A549 (cell line): ENCODE measurements at regions not wholly inside any gene's neighbourhood (a gene's known extent, or its start where the extent isn't known, plus 50 kb on each side); places are given as distances from the start of the nearest gene placed in this dataset.

Experiments used
- ATAC-seq, 2 experiments: fragments of 200-7000 bp in 1 of 2; fragments of >200 bp in 1 of 2; cut with Nextera tagmentation in 1 of 2; cut with Tn5 transposase in 1 of 2; 3 replicates each; pipeline versions ENCODE4 v1.8.0 to v1.9.1; 2018 to 2020; ENCODE audit warnings: mild to moderate bottlenecking in 1 of 2, moderate library complexity in 1 of 2
- CTCF ChIA-PET: fragments of 300-600 bp; sonication (Branson Sonifier 250); formaldehyde crosslinking; extraction: SDS; loops from one replicate; lab custom pipeline; 2021; ENCODE audit warnings: antibody characterized with exemption, inconsistent platforms; lab: Yijun Ruan, JAX
- POLR2A ChIA-PET: fragments of 350-600 bp; formaldehyde crosslinking; extraction: SDS; loops from one replicate; lab custom pipeline; 2021; ENCODE audit warnings: antibody characterized with exemption, inconsistent platforms; lab: Yijun Ruan, JAX
- DNase-seq, 2 experiments: peaks; one replicate each; pipeline versions ENCODE4 v3.0.0 to v3.0.0-alpha.2; 2011 to 2016; ENCODE audit warnings: low read depth in 1 of 2, low spot score in 1 of 2
- FAIRE-seq: peaks from 2 replicates; lab custom pipeline; 2011; peaks lifted over from hg19 to GRCh38; lab: Jason Lieb, UNC
- H3K27ac ChIP-seq, 2 experiments: fragments of >200 bp; sonication (Bioruptor Twin); formaldehyde crosslinking; 3 replicates each; pipeline ENCODE4 v1.5.1; 2016 to 2017
- H3K4me1 ChIP-seq: fragments of >200 bp; sonication (Bioruptor Twin); formaldehyde crosslinking; 3 replicates; pipeline ENCODE4 v1.6.1; 2016
- H3K4me2 ChIP-seq: fragments of >200 bp; sonication (Bioruptor Twin); formaldehyde crosslinking; 3 replicates; pipeline ENCODE4 v1.6.1; 2016
- H3K4me3 ChIP-seq: fragments of >200 bp; sonication (Bioruptor Twin); formaldehyde crosslinking; 3 replicates; pipeline ENCODE4 v1.5.1; 2016
- H3K9me3 ChIP-seq: fragments of >200 bp; sonication (Bioruptor Twin); formaldehyde crosslinking; 3 replicates; pipeline ENCODE4 v1.6.1; 2016
- BCL3 ChIP-seq: fragments of >200 bp; sonication (Bioruptor Twin); formaldehyde crosslinking; IDR thresholded peaks from 3 replicates; pipeline ENCODE4 v1.6.1; 2016
- BHLHE40 ChIP-seq: IDR thresholded peaks from 2 replicates; pipeline ENCODE4 v1.6.1; 2012; ENCODE audit warnings: low read depth, low read length, inconsistent platforms
- CEBPB ChIP-seq, 2 experiments: fragments of >200 bp in 1 of 2; sonication (Bioruptor Twin) in 1 of 2; formaldehyde crosslinking in 1 of 2; IDR thresholded peaks; 2 replicates each; pipeline ENCODE4 v1.6.1; 2012 to 2016
- CHD4 ChIP-seq: fragments of 200-600 bp; sonication (generic); IDR thresholded peaks from 2 replicates; pipeline ENCODE4 v1.6.1; 2016; ENCODE audit warnings: antibody characterized with exemption, mild to moderate bottlenecking, borderline replicate concordance
- EHF ChIP-seq: fragments of 250-450 bp; sonication (Bioruptor Pico); IDR thresholded peaks from 2 replicates; pipeline ENCODE4 v1.5.0; 2020; ENCODE audit warnings: mild to moderate bottlenecking
- ESRRA ChIP-seq: fragments of 150-350 bp; IDR thresholded peaks from 2 replicates; pipeline ENCODE4 v1.6.1; 2014; ENCODE audit warnings: mild to moderate bottlenecking, low read length, borderline replicate concordance
- FOSL2 ChIP-seq, 2 experiments: fragments of 450-650 bp in 1 of 2; fragments of >200 bp in 1 of 2; sonication (Bioruptor Twin) in 1 of 2; formaldehyde crosslinking; IDR thresholded peaks; 2 replicates each; pipeline versions ENCODE4 v1.5.0 to v1.6.1; 2016 to 2020; ENCODE audit warnings: mild to moderate bottlenecking in 1 of 2, moderate library complexity in 1 of 2
- FOXS1 ChIP-seq: fragments of 250-450 bp; sonication (Bioruptor Pico); IDR thresholded peaks from 2 replicates; pipeline ENCODE4 v1.5.0; 2020; ENCODE audit warnings: mild to moderate bottlenecking, moderate library complexity
- HDAC2 ChIP-seq: fragments of 200-600 bp; sonication (generic); IDR thresholded peaks from 2 replicates; pipeline ENCODE4 v1.6.1; 2016
- HES2 ChIP-seq: fragments of >200 bp; sonication (Bioruptor Twin); formaldehyde crosslinking; IDR thresholded peaks from 2 replicates; pipeline ENCODE4 v1.6.1; 2016
- HOXB13 ChIP-seq: fragments of 250-450 bp; sonication (Bioruptor Pico); IDR thresholded peaks from 2 replicates; pipeline ENCODE4 v1.5.0; 2020; ENCODE audit warnings: low read depth, mild to moderate bottlenecking, moderate library complexity
- HOXB5 ChIP-seq: fragments of 250-450 bp; sonication (Bioruptor Pico); IDR thresholded peaks from 2 replicates; pipeline ENCODE4 v1.5.0; 2020; ENCODE audit warnings: mild to moderate bottlenecking, moderate library complexity
- JUNB ChIP-seq: fragments of >200 bp; sonication (Bioruptor Twin); formaldehyde crosslinking; IDR thresholded peaks from 2 replicates; pipeline ENCODE4 v1.6.1; 2016
- KDM1A ChIP-seq: fragments of 200-600 bp; sonication (generic); IDR thresholded peaks from 2 replicates; pipeline ENCODE4 v1.6.1; 2016; ENCODE audit warnings: low read depth, mild to moderate bottlenecking
- KDM5A ChIP-seq: fragments of 200-600 bp; sonication (generic); IDR thresholded peaks from 2 replicates; pipeline ENCODE4 v1.6.1; 2016; ENCODE audit warnings: antibody characterized with exemption, mild to moderate bottlenecking
- MAX ChIP-seq: IDR thresholded peaks from 2 replicates; pipeline ENCODE4 v1.6.1; 2012
- NFE2L2 ChIP-seq: fragments of 150-350 bp; conservative IDR thresholded peaks from 2 replicates; pipeline ENCODE4 v1.6.1; 2014; ENCODE audit warnings: low read length
- NPAS2 ChIP-seq: fragments of 250-450 bp; sonication (Bioruptor Pico); IDR thresholded peaks from 2 replicates; pipeline ENCODE4 v1.8.0; 2022; ENCODE audit warnings: mild to moderate bottlenecking, moderate library complexity, borderline replicate concordance
- POLR2AphosphoS2 ChIP-seq: conservative IDR thresholded peaks from 2 replicates; pipeline ENCODE4 v1.6.1; 2012; ENCODE audit warnings: low read length, improper control_type of control experiment, inconsistent platforms
- RAD21 ChIP-seq, 2 experiments: fragments of >200 bp in 1 of 2; sonication (Bioruptor Twin) in 1 of 2; formaldehyde crosslinking in 1 of 2; IDR thresholded peaks in 1 of 2; conservative IDR thresholded peaks in 1 of 2; 2 replicates in 1 of 2; 3 replicates in 1 of 2; pipeline ENCODE4 v1.6.1; 2012 to 2018; ENCODE audit warnings: inconsistent platforms in 1 of 2
- RFX5 ChIP-seq: fragments of 450-650 bp; IDR thresholded peaks from 2 replicates; pipeline ENCODE4 v1.7.1; 2014; ENCODE audit warnings: antibody characterized with exemption, mild to moderate bottlenecking, moderate library complexity
- TP53 ChIP-seq: fragments of 250-450 bp; sonication (Bioruptor Pico); IDR thresholded peaks from 2 replicates; pipeline ENCODE4 v1.5.0; 2021; ENCODE audit warnings: mild to moderate bottlenecking, moderate library complexity
- ZSCAN20 ChIP-seq: fragments of 250-450 bp; sonication (Bioruptor Pico); IDR thresholded peaks from 2 replicates; pipeline ENCODE4 v1.8.0; 2022; ENCODE audit warnings: mild to moderate bottlenecking, moderate library complexity
- WGBS: methylation state at CpG from one replicate; pipeline ENCODE4 v1.1.6; 2017; ENCODE audit errors: missing lambda C conversion rate; 5-methylcytosine and 5-hydroxymethylcytosine counted together

GRCh38 chr10:70964881-70965280 is 76.5 kb upstream of the PCBD1 start:
- H3K27ac ChIP-seq = no peak overlapping the region
- DNase-seq = no peak
- WGBS = 39% methylated on average over 8 of the region's 8 CpGs
- no peaks in the 10 kb centered on the region for H3K4me1 ChIP-seq
- ChIA-PET CTCF (no interaction called here), POLR2A (no interaction called here)
- no peak for ATAC-seq
- TF ChIP-seq HOXB5 (CRISPR knock-in tag) = no peak
- no peak for TF ChIP-seq MAX
- no peak for TF ChIP-seq JUNB
- TF ChIP-seq POLR2AphosphoS2 = no peak
- no peak for TF ChIP-seq HOXB13 (CRISPR knock-in tag)
- no peak for TF ChIP-seq KDM1A
- TF ChIP-seq ZSCAN20 (CRISPR knock-in tag) = no peak
- TF ChIP-seq HDAC2 = no peak
- TF ChIP-seq NFE2L2 = no peak
- TF ChIP-seq, all 56 proteins: peak for 0
- Histone ChIP-seq H3K9me3 (no peaks in the 10 kb centered on the region), H3K4me2 (no peak overlapping the region), H3K4me3 (no peak overlapping the region)
- no peak for FAIRE-seq

GRCh38 chr10:70965566-70965965 is 77.2 kb upstream of the PCBD1 start:
- DNase-seq (no peak), FAIRE-seq (no peak), ATAC-seq (no peak)
- TF ChIP-seq RFX5 (no peak), RAD21 (conservative IDR thresholded peaks at IDR 0.05 in 1 of 2, IDR thresholded peaks at IDR 0.05 in 1 of 2) (no peak), NPAS2 (no peak), ESRRA (no peak), CHD4 (no peak), HOXB13 (CRISPR knock-in tag) (no peak), TP53 (CRISPR knock-in tag) (no peak), FOXS1 (CRISPR knock-in tag) (no peak), HES2 (no peak), KDM5A (no peak), BHLHE40 (no peak), FOSL2 (IDR thresholded peaks at IDR 0.05) (no peak), FOSL2 (CRISPR knock-in tag; IDR thresholded peaks at IDR 0.05) (no peak), EHF (CRISPR knock-in tag) (no peak), BCL3 (no peak), CEBPB (IDR thresholded peaks at IDR 0.05) (no peak)
- ChIA-PET POLR2A (no interaction called here), CTCF (interaction anchor here (0.7 kb wide), 1 partner anchor 52 kb away, joined by 3 read pairs; no protein-coding TSS in a partner anchor)
- WGBS = 73% methylated on average over 7 of the region's 8 CpGs
- H3K27ac ChIP-seq = no peak overlapping the region
- no peaks in the 10 kb centered on the region for H3K4me1 ChIP-seq
- no peak overlapping the region for H3K4me2 ChIP-seq
- no peak overlapping the region for H3K4me3 ChIP-seq
- no peaks in the 10 kb centered on the region for H3K9me3 ChIP-seq

- Histone ChIP-seq H3K9me3 (peaks cover 3% of the 10 kb centered on the region; the same call in 2 of the 3 replicates), H3K27ac (no peak overlapping the region), H3K4me2 (no peak overlapping the region), H3K4me3 (no peak overlapping the region), H3K4me1 (no peaks in the 10 kb centered on the region)
- DNase-seq (no peak), FAIRE-seq (no peak), ATAC-seq (no peak)
- ChIA-PET POLR2A (no interaction called here), CTCF (interaction anchor here (1.0 to 1.7 kb wide), 3 partner anchors 29 to 42 kb away, joined by 3 to 5 read pairs (median 3); no protein-coding TSS in a partner anchor)
- TF ChIP-seq RFX5 = no peak
- 67% methylated on average over 11 of the region's 11 CpGs for WGBS
These were observed 78.5 kb upstream of the PCBD1 start for GRCh38 chr10:70966646-70967553.
